ENCODE measurements at regions not wholly inside any gene's neighbourhood (a gene's known extent, or its start where the extent isn't known, plus 50 kb on each side); places are given as distances from the start of the nearest gene placed in this dataset.

DNA sequence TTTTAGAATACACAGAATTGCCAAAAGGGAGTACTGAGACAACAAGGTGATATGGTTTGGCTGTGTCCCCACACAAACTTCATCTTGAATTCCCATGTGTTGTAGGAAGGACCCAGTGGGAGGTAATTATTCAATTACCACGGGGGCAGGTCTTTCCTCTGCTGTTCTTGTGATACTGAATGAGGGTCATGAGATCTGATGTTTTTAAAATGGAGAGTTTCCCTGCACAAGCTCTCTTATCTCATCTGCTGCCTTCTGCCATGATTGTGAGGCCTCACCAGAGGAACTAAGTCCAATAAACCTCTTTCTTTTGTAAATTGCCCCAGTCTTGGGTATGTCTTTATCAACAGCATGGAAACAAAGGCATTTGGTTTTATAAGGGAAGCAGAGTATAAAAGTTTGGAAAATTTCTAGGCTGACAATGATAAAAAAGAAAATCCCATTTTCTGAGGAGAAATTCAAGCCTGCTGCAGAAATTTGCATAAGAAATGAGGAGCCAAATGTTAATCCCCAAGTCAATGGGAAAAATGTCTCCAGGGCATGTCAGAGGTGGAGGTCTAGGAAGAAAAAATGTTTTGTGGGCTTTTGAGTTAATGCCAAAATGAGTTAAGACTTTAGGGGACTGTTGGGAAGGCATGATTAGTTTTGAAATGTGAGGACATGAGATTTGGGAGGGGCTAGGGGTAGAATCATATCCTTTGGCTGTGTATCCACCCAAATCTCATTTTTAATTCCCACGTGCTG, 130.5 kb upstream of the THRB start:
- TF ChIP-seq, protein P1, sequence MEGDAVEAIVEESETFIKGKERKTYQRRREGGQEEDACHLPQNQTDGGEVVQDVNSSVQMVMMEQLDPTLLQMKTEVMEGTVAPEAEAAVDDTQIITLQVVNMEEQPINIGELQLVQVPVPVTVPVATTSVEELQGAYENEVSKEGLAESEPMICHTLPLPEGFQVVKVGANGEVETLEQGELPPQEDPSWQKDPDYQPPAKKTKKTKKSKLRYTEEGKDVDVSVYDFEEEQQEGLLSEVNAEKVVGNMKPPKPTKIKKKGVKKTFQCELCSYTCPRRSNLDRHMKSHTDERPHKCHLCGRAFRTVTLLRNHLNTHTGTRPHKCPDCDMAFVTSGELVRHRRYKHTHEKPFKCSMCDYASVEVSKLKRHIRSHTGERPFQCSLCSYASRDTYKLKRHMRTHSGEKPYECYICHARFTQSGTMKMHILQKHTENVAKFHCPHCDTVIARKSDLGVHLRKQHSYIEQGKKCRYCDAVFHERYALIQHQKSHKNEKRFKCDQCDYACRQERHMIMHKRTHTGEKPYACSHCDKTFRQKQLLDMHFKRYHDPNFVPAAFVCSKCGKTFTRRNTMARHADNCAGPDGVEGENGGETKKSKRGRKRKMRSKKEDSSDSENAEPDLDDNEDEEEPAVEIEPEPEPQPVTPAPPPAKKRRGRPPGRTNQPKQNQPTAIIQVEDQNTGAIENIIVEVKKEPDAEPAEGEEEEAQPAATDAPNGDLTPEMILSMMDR (IDR thresholded peaks at IDR 0.05; ENCODE audit: control extremely low read depth in 1 of 3, insufficient read depth in 1 of 3, low read depth in 1 of 3, low read length in 3 of 3): no peak
- TF ChIP-seq CHD2 (IDR thresholded peaks at IDR 0.05; ENCODE audit: low read length) (no peak), TEAD4 (IDR thresholded peaks at IDR 0.05; ENCODE audit: low read depth, low read length) (no peak), EZH2 (IDR thresholded peaks at IDR 0.05; ENCODE audit: low read depth, low read length, severe bottlenecking) (no peak), POLR2A (IDR thresholded peaks at IDR 0.05; ENCODE audit: control extremely low read depth in 1 of 2, low read depth in 2 of 2, low read length in 2 of 2) (no peak), BCL11A (IDR thresholded peaks at IDR 0.05; ENCODE audit: low read depth in 2 of 2, low read length in 2 of 2) (no peak)
- TF ChIP-seq, protein P2, sequence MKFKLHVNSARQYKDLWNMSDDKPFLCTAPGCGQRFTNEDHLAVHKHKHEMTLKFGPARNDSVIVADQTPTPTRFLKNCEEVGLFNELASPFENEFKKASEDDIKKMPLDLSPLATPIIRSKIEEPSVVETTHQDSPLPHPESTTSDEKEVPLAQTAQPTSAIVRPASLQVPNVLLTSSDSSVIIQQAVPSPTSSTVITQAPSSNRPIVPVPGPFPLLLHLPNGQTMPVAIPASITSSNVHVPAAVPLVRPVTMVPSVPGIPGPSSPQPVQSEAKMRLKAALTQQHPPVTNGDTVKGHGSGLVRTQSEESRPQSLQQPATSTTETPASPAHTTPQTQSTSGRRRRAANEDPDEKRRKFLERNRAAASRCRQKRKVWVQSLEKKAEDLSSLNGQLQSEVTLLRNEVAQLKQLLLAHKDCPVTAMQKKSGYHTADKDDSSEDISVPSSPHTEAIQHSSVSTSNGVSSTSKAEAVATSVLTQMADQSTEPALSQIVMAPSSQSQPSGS (IDR thresholded peaks at IDR 0.05; ENCODE audit: low read length): no peak

All from H1 (cell line).